HG03460 (cell line): ENCODE measurements at regions not wholly inside any gene's neighbourhood (a gene's known extent, or its start where the extent isn't known, plus 50 kb on each side); places are given as distances from the start of the nearest gene placed in this dataset.

Experiments
- ATAC-seq: cut with Tn5 transposase; IDR thresholded peaks from one replicate; pipeline ENCODE4 v1.9.1; 2021; ENCODE audit not compliant: unreplicated experiment

GRCh38 chr2:37781028-37781427, 109.6 kb upstream of the CDC42EP3 start:
- no peak for ATAC-seq

DNA sequence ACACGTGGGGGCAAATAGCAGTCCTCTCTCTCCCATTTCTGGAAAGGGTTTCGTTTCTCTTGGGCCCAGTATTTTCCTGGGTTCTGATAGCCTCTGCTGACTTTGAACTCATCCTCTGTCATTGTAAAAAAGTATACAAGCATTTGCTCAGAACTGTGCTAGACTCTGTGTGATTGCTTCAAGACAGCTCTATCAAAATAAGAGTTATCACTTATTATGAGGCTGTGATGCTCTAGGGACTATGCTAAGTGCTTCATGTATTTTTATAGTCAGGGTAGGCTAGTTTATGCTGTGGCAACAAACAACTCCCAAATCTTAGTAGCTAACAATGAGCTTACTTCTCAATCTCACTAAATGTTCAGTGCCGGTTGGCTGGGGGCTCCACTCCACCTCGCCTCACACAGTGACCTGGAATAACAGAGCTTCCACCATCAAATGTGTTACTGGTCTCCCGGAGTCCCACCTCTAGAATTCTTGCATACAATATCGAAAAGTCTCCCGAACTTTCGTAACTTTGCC, 110.8 kb upstream of the CDC42EP3 start:
- ATAC-seq: no peak

- no peak for ATAC-seq
Observed at GRCh38 chr2:37782721-37783371, 111.4 kb upstream of the CDC42EP3 start.

DNA sequence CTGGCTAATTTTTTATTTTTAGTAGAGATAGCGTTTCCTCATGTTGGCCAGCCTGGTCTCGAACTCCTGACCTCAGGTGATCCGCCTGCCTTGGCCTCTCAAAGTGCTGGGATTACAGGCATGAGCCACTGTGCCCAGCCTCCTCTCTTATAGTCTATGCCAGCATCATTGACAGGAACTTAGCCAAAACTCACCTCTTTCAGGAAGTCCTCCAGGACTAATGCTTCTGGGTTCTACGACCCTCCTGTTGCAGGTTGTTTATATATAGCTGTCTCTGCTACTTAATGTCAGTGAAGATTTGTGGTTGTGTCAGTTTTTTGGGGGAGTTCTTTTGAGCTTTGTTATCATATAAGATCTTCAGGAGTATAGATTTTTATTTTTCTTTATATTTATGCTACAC, 112.1 kb upstream of the CDC42EP3 start:
- ATAC-seq: no peak

GRCh38 chr2:37784071-37784758, 112.8 kb upstream of the CDC42EP3 start:
- no peak for ATAC-seq

GRCh38 chr2:37784759-37785149, 113.3 kb upstream of the CDC42EP3 start:
- ATAC-seq: no peak

- no peak for ATAC-seq
Observed at GRCh38 chr2:37786191-37786698, 114.8 kb upstream of the CDC42EP3 start.

GRCh38 chr2:37786854-37787253, 115.4 kb upstream of the CDC42EP3 start:
- ATAC-seq: no peak

- no peak for ATAC-seq
Observed at GRCh38 chr2:37788602-37789209, 117.3 kb upstream of the CDC42EP3 start.

- no peak for ATAC-seq
Observed at GRCh38 chr2:37790019-37790418, 118.6 kb upstream of the CDC42EP3 start.

DNA sequence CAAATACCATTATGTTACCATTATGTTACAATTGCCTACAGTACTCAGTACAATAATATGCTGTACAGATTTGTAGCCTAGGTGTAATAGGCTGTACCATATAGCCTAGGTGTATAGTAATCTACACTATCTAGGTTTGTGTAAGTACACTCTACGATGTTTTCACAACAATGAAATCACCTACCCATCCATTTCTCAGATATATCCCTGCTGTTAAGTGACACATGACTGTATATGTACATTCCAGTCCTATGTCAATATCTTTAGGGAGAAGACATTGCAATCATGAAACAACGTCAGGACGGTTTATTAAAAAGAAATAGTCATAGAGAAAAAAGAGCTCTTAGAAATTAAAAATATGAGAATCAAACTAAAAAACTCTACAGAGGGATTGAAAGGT, 119.0 kb upstream of the CDC42EP3 start:
- ATAC-seq: no peak

DNA sequence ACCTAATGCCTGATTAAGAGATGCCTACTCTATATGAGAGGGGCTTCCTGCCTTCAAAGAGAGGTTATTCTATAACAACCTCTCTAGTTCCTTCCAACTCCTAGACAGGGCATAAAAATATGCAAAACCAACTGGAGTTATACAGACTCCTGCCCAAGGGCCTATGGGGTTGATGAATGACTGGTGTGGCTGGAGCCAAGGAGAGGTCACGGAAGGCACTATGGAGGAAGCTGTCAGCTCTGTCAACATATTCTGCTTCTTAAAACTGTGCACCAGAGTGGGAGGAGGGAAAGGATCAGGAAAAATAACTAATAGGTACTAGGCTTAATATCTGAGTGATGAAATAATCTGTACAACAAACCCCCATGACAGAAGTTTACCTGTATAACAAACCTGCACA, 120.9 kb upstream of the CDC42EP3 start:
- no peak for ATAC-seq

- ATAC-seq: no peak
Observed at GRCh38 chr2:37793004-37793403, 121.6 kb upstream of the CDC42EP3 start.

DNA sequence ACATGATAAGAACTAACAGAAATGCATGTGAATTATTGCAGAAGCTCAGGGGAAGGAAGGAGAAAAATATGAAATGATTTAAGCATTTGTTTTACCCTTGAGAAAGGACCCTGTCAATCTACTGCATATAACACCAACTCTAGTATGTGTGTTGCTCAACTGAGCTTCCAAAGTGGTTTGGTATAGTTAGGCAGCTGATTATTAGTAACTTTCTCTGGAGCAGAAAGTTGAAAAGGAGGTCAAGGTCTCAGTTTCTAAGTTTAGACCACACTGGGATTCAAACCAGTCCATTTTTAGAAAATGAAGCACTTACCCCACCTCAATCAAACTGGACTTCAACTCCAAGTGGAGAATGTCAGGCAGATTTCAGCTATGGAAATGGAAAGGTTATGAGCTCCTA, 123.3 kb upstream of the CDC42EP3 start:
- no peak for ATAC-seq

GRCh38 chr2:37795456-37795855, 124.0 kb upstream of the CDC42EP3 start:
- ATAC-seq: no peak

GRCh38 chr2:37795938-37796337, 124.5 kb upstream of the CDC42EP3 start:
- no peak for ATAC-seq

- ATAC-seq: no peak
Observed at GRCh38 chr2:37796481-37796880, 125.0 kb upstream of the CDC42EP3 start.

DNA sequence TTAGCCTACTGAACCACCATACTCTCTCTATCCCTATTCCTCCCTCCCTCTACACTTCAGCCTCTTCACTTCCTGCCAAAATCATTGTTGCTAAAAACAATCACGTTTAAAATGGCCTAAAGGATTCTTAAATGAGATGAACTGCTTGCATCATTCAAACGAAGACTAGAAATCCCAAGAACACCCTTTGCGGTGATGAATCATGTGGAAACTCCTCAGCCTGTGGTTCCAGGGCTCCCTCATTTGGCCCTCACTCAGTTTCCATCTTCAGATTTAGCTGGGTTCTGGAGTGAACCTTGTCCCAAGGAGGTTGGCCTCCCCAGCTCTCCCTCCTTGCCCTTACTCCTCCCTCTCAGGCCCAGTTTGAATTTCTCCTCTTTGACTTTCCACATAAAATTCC, 125.6 kb upstream of the CDC42EP3 start:
- ATAC-seq: no peak

DNA sequence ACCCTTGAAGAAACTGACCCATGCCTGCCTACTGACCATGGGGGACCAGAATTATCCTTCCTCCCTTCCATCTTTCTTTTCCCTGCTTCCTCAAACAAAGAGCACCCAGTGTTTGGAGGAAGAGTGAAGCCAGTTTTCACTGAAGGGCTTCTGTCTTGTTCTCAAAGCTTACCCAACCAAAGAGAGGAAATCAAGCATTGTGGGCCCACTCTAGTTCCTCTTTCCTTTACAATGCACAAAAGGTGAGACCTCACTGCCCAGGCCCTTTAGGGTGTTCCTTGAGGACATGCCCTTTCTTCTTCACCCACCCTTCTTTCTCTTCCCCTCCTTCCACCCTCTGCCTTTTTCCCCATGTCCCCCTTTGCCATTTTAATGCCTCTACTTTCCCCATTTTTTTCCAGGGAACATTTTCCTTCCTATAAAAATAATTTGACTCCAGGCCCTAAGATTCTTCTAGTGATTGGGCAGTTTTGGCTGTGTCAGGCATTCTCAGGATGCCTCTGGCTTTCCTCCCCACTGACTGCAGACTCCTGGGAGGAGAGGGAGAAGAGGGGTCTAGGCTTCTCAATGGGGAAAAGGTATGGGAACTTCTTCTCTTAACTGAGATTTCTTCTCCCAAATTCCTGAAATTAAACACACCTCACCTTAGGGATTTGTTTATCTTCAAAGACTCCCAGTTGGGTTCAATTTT, 126.6 kb upstream of the RMDN2 start:
- no peak for ATAC-seq

DNA sequence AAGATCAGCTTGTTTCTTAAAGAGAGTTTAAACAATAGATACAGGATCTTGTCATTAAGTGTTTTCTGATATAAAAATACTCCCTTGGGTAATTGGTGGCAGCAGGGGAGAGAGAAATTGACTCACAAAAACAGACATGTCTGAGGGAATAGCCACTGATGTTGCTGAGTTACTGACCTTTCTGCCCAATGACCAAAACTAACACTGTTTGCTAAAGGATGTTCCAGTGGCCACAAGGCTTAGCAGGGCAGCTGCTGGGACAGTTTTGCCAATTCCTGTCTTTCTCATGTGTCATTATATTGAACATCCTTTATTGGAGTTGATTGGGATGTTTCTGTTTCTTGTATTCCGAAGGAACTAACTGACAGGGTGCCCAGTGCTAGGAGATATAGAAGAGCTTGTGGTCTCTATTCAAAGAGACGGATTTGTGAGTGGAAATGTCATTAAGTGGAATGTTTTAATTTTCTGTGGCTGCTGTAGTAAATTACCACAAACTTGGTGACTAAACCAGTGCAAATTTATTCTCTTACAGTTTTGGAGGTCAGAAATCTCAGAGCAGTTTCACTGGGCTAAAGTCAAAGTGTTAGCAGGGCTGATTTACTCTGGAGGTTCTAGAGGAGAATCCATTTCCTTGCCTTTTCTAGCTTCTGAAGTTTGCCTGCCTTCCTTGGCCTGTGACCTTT, 124.8 kb upstream of the RMDN2 start:
- ATAC-seq: no peak

DNA sequence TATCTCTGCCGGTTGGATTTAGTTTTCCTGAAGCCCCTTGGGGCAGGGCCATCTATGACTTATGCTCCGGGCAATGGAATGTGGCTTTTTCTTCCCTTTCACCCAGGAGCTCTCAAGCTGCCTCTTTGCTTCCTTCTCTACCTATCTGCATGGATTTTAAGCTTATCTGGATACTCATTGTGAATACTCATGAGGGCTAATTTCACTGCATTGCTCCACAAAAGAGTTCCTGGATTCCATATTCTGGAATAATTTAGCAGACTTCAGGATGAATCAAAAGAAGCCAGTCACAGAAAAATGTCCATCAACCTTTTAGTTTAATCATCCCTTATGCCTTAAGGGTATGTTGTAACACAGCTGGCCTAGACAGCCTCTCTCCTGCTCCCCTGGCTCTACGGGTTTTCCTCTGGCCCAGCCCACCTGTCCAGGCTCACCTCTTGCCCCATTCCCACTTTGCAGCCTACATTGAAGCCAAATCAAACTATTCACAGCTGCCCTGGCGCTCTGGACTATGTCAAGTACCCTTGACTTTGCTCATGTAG, 122.8 kb upstream of the RMDN2 start:
- ATAC-seq: no peak
